Common myeloid progenitor, CD34-positive (primary cell): ENCODE measurements at regions not wholly inside any gene's neighbourhood (a gene's known extent, or its start where the extent isn't known, plus 50 kb on each side); places are given as distances from the start of the nearest gene placed in this dataset.

ENCODE experiments used
- CTCF ChIA-PET: fragments of 350-600 bp; sonication (Branson Sonifier 250); formaldehyde crosslinking; loops from one replicate; lab custom pipeline; 2021; ENCODE audit warnings: antibody characterized with exemption; lab: Charles Lee
- POLR2A ChIA-PET: fragments of 350-600 bp; sonication (Branson Sonifier 250); formaldehyde crosslinking; loops from one replicate; lab custom pipeline; 2021; ENCODE audit warnings: antibody characterized with exemption; lab: Charles Lee
- DNase-seq, 3 donors: peaks; one replicate each; pipeline versions ENCODE4 v3.0.0 to v3.0.0-alpha.2; 2013
- H3K27ac ChIP-seq, 2 experiments: 1 replicate in 1 of 2; 2 replicates in 1 of 2; pipeline ENCODE4 v1.7.0; 2013; ENCODE audit warnings: inconsistent platforms in 2 of 2, low read length in 2 of 2, mild to moderate bottlenecking in 2 of 2, low read depth in 1 of 2, moderate library complexity in 1 of 2; ENCODE audit not compliant: severe bottlenecking in 2 of 2, insufficient read depth in 1 of 2, poor library complexity in 1 of 2
- H3K27me3 ChIP-seq, 5 experiments: replicated peaks in 2 of 5; 1 replicate in 3 of 5; 2 replicates in 2 of 5; pipeline versions ENCODE4 v1.6.1 to v1.7.0; 2013; ENCODE audit warnings: low read length in 4 of 5, mild to moderate bottlenecking in 2 of 5, moderate library complexity in 2 of 5, inconsistent platforms in 1 of 5; ENCODE audit not compliant: insufficient read depth in 5 of 5, control insufficient read depth in 4 of 5
- H3K36me3 ChIP-seq, 4 experiments: 1 replicate in 2 of 4; 2 replicates in 2 of 4; pipeline versions ENCODE4 v1.6.1 to v1.7.0; 2013; ENCODE audit warnings: low read length in 3 of 4, control low read depth in 1 of 4, mild to moderate bottlenecking in 1 of 4; ENCODE audit not compliant: control insufficient read depth in 4 of 4, insufficient read depth in 4 of 4
- H3K4me1 ChIP-seq, 4 experiments: 1 replicate in 3 of 4; 2 replicates in 1 of 4; pipeline versions ENCODE4 v1.6.1 to v1.7.1; 2013; ENCODE audit warnings: low read length in 3 of 4, mild to moderate bottlenecking in 3 of 4, control low read depth in 1 of 4, inconsistent platforms in 1 of 4, moderate library complexity in 1 of 4; ENCODE audit not compliant: control insufficient read depth in 4 of 4, insufficient read depth in 4 of 4; ENCODE audit errors: control extremely low read depth in 1 of 4
- H3K4me3 ChIP-seq, 7 experiments: 1 replicate in 4 of 7; 2 replicates in 3 of 7; pipeline versions ENCODE4 v1.5.1 to v1.7.0; 2013; ENCODE audit warnings: mild to moderate bottlenecking in 7 of 7, low read length in 6 of 7, moderate library complexity in 6 of 7, inconsistent platforms in 2 of 7, low read depth in 2 of 7, control low read depth in 1 of 7; ENCODE audit not compliant: insufficient read depth in 4 of 7, control insufficient read depth in 1 of 7; ENCODE audit errors: extremely low read depth in 1 of 7
- H3K9me3 ChIP-seq, 5 experiments: 1 replicate in 4 of 5; 2 replicates in 1 of 5; pipeline versions ENCODE4 v1.6.1 to v1.7.1; 2013; ENCODE audit warnings: low read length in 4 of 5, mild to moderate bottlenecking in 2 of 5, inconsistent platforms in 1 of 5, low read depth in 1 of 5, moderate library complexity in 1 of 5; ENCODE audit not compliant: control insufficient read depth in 4 of 5, insufficient read depth in 2 of 5; ENCODE audit errors: control extremely low read depth in 1 of 5
- WGBS: methylation state at CpG from one replicate; pipeline ENCODE4 v1.1.5; 2013; ENCODE audit not compliant: insufficient coverage; 5-methylcytosine and 5-hydroxymethylcytosine counted together

DNA sequence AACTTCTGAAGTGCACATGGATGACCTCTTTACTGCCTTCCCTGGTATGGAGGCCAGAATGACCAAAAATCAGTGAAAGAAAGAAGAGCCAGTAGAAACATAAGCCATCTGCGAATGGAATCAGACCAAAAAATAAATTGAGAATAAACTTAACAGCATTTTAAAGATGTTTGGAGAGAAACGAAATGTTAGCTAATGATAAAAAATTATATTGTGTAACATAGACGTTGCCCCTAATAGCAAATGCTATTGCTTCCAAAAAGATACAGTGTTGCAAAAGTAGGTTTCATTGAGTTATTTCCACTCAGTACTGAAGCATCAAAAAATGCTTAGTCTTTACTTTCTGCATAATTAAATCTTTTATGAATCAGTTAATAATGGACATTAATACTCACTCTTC lies 371.7 kb downstream of the LIG4 start:
- Histone ChIP-seq H3K4me1 (no peaks in the 10 kb centered on the region), H3K27ac (no peak overlapping the region), H3K4me3 (no peak overlapping the region), H3K9me3 (no peaks in the 10 kb centered on the region), H3K36me3 (no peaks in the 10 kb centered on the region), H3K27me3 (no peaks in the 10 kb centered on the region)
- ChIA-PET CTCF (no interaction called here), POLR2A (no interaction called here)
- WGBS: no CpG with 5 or more reads among the region's 3 CpGs
- DNase-seq: no peak

DNA sequence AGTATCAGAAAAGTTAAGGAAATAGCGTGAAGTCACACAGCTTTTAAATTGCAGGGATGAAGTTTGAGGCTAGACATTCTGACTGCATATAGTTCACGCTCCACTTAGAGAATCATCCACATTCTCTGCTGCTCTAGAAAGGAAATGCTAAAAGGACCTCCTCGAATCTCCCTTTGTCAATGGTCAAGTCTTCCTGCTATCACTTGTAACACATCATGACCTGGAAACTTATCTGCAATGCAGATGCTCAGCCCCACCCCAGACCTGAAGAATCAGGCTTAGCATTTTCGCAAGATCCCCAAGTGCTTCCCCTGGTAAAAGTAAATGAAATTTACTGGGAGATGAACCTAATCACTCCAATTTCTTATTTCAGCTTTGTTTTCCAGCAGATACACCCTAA lies 372.1 kb downstream of the LIG4 start:
- no peak overlapping the region for H3K27ac ChIP-seq
- no peaks in the 10 kb centered on the region for H3K27me3 ChIP-seq
- WGBS: 70% methylated on average over 3 of the region's 4 CpGs

DNA sequence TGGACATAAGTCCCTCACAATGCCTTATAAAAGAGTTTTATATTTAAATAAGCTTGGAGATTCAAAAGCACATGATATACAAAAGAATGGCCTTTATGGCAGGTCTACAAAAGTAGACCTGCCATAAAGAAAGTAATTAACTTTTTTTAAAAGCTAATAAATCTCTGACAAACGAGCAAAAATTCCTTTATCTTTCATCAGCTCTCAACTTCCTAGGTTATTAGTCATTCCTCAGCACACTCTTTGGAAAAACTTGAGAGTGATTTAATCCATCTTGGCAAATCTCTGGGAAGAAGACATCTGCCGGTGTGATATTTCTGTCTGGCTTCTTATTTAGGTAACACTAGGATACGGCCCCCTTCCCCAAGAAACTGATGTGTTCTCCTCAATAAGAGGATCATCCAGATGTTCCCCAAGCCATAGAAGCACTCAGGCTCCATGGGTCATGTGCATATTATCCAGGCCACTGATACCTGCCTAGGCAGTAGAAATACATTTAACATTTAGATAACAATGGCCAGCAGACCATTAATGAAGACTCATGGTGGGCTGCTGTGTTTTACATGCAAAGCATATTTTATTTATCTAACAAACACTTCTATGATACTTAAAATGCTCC lies 372.7 kb downstream of the LIG4 start:
- CTCF ChIA-PET: no interaction called here
- 85% methylated on average over 2 of the region's 3 CpGs for WGBS
- POLR2A ChIA-PET: no interaction called here
- Histone ChIP-seq H3K9me3 (no peaks in the 10 kb centered on the region), H3K36me3 (no peaks in the 10 kb centered on the region), H3K27me3 (no peaks in the 10 kb centered on the region), H3K4me3 (no peak overlapping the region), H3K27ac (no peak overlapping the region), H3K4me1 (no peaks in the 10 kb centered on the region)
- no peak for DNase-seq

More for the DNA sequence above, 372.1 kb downstream of the LIG4 start:
- Histone ChIP-seq H3K36me3 (no peaks in the 10 kb centered on the region), H3K4me1 (no peaks in the 10 kb centered on the region), H3K4me3 (no peak overlapping the region), H3K9me3 (no peaks in the 10 kb centered on the region)
- ChIA-PET CTCF (no interaction called here), POLR2A (no interaction called here)
- no peak for DNase-seq

DNA sequence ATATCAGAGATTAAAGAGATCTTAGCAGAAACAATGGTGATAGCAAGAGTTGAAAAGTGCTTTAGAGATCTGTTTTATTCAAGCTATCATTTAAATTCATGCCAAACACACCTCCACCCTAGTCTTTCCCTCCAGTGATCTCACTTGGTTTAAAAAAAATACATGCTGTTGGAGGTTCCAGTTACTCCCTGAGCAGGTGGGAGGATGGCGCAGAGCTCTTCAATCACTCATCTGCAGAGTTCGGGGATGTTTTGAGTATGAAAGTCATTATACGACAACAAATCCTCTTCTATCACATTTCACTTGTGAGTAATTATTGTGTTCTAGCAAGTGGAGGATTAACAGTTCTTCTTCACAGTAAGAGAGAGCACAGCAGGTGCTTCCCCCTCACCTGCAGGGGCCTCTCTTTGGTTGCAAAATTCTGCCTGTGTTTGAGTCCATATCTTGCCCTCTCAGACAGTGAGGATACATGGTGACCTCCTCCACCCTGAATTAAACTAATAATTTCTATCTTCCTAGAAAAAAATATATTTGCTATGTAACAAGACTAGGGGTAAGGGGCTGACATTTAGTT lies 376.7 kb downstream of the LIG4 start:
- Histone ChIP-seq H3K27ac (no peak overlapping the region), H3K36me3 (no peaks in the 10 kb centered on the region), H3K27me3 (no peaks in the 10 kb centered on the region), H3K4me1 (no peaks in the 10 kb centered on the region), H3K4me3 (no peak overlapping the region), H3K9me3 (no peaks in the 10 kb centered on the region)
- WGBS: no CpG with 5 or more reads among the region's 3 CpGs
- ChIA-PET POLR2A (no interaction called here), CTCF (no interaction called here)
- no peak for DNase-seq

DNA sequence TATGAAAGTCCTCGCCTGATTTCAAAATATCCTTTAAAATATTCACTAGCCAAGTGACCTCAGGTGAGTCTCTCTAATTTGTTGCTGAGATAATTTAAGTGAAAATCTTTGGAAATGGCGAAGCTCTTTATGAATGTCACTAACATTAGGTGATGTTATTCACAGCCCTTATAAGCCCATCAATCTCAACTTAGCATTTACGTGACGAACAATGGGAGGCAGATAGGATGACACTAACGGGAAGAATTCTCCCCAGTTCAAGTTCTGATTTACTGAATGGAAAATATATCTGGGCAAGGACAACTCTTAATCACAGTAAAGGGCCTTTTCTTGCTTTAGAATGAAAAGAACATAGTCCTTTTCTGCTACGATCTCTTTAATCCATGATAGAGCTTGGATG lies 378.7 kb downstream of the LIG4 start:
- 91% methylated on average over 4 of the region's 6 CpGs for WGBS
- CTCF ChIA-PET: no interaction called here

DNA sequence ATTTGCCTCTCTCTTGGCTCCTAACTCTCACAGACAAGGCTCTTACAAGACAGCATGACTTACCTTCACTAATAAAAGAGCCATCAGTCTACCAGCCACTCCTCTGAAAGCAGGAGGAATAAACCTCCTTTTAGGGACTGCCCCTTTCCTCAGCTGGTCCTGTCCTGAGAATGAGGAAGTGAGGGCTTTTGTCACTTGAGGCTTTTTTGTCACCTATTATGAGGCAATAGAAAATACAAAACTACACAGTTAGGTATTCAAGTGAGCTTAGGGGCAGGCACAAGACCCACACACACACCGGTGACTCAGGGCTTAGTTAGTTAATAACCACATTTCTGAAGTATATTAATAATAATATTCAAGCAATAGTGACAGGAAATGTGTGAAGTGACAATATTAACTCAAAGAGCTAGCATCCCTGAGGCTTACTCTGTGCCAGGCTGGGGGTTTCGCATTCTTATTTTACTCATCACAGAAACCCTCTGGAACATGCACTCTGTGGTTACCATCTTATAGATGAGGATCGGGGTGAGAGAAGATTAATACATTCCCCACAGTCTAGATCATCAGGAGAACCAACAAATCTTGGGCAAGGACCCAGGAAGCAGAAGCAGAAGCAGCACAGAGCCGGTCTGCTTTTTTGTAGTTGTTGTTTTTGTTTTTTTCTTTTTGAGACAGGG lies 379.9 kb downstream of the LIG4 start:
- H3K27ac ChIP-seq: no peak overlapping the region
- H3K27me3 ChIP-seq: no peaks in the 10 kb centered on the region
- H3K9me3 ChIP-seq: no peaks in the 10 kb centered on the region
- no CpG with 5 or more reads among the region's 4 CpGs for WGBS
- H3K36me3 ChIP-seq: no peaks in the 10 kb centered on the region
- no peak overlapping the region for H3K4me3 ChIP-seq
- no peaks in the 10 kb centered on the region for H3K4me1 ChIP-seq
- ChIA-PET CTCF (no interaction called here), POLR2A (no interaction called here)
- no peak for DNase-seq

More for the DNA sequence above, 378.7 kb downstream of the LIG4 start:
- H3K4me3 ChIP-seq: no peak overlapping the region
- no peak overlapping the region for H3K27ac ChIP-seq
- no peaks in the 10 kb centered on the region for H3K9me3 ChIP-seq
- POLR2A ChIA-PET: no interaction called here
- H3K27me3 ChIP-seq: no peaks in the 10 kb centered on the region
- no peaks in the 10 kb centered on the region for H3K36me3 ChIP-seq
- no peaks in the 10 kb centered on the region for H3K4me1 ChIP-seq
- DNase-seq: no peak

DNA sequence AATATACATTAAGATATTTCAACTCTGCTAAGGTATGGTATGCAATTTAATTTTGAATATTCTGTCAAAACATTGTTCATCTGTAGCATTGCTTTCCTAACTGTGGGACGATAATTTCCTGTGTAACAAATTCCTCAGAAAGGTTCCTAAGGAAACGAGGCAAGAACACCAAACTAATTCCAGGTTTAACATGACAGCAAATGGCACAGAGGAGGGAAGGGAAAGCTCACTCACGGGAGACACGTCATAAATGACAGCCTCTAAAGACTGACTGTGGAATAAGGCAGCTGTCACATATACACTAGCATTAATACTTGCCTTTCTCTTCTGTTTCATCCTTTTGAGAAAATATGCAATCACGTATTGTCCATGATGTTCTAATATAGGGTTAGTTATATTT lies 380.6 kb downstream of the LIG4 start:
- Histone ChIP-seq H3K9me3 (no peaks in the 10 kb centered on the region), H3K27me3 (no peaks in the 10 kb centered on the region), H3K4me3 (no peak overlapping the region), H3K27ac (no peak overlapping the region), H3K4me1 (no peaks in the 10 kb centered on the region), H3K36me3 (no peaks in the 10 kb centered on the region)
- WGBS: 79% methylated on average over 2 of the region's 5 CpGs
- ChIA-PET POLR2A (no interaction called here), CTCF (no interaction called here)
- DNase-seq: no peak
